Colonic mucosa (tissue), 4 donors: ENCODE measurements at regions not wholly inside any gene's neighbourhood (a gene's known extent, or its start where the extent isn't known, plus 50 kb on each side); places are given as distances from the start of the nearest gene placed in this dataset.

Experiments used
- DNase-seq: peaks from one replicate; pipeline ENCODE4 v3.0.0-alpha.2; 2020
- H3K27ac ChIP-seq: fragments of 200-600 bp; one replicate; pipeline ENCODE4 v1.8.0; 2021
- H3K27me3 ChIP-seq: fragments of 200-600 bp; one replicate; pipeline ENCODE4 v1.8.0; 2021
- H3K36me3 ChIP-seq: fragments of 200-600 bp; one replicate; pipeline ENCODE4 v1.8.0; 2021
- H3K4me1 ChIP-seq: fragments of 200-600 bp; one replicate; pipeline ENCODE4 v1.8.0; 2021; ENCODE audit warnings: mild to moderate bottlenecking
- H3K4me3 ChIP-seq: fragments of 200-600 bp; one replicate; pipeline ENCODE4 v1.8.0; 2021
- H3K9ac ChIP-seq, 2 donors: one replicate each; pipeline ENCODE4 v1.7.0; 2013; ENCODE audit warnings: control low read depth in 2 of 2, low read depth in 2 of 2, low read length in 2 of 2
- H3K9me3 ChIP-seq: fragments of 200-600 bp; one replicate; pipeline ENCODE4 v1.8.0; 2021
- CTCF ChIP-seq: fragments of 200-600 bp; IDR thresholded peaks from one replicate; pipeline ENCODE4 v1.8.0; 2022; ENCODE audit warnings: antibody characterized with exemption, mild to moderate bottlenecking
- intact Hi-C: fragments of 100-400 bp; cut with DNase I; formaldehyde crosslinking; loops from one replicate; pipeline ENCODE4 v1.14.1; 2022
- donor health status: healthy.
- donor health status: DM: no; HTN: no; CAD: no.
- donor health status: DM: no; HTN: no; CAD: no.

DNA sequence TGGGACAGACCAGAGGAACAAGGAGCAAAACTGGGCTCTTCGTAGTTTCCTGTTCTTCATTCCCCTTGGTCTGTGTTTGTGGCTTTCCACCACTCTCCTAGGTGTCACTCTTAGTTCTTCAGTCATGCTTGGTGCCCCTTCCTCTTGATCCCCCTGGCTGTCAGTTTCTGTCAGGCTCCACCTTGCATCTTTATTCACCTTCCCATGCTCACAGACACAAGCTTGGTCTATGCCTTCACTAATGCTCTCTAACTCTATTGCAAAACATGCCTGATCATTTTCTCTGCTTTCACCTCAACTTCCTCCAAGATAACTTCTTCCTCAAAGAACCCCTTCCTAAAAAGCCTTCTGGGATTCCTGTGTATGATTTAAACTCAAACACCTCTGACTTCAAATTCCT, 122.9 kb downstream of the GLUL start:
- Histone ChIP-seq H3K27ac (no peak overlapping the region), H3K27me3 (no peaks in the 10 kb centered on the region), H3K4me1 (no peaks in the 10 kb centered on the region), H3K4me3 (no peak overlapping the region), H3K9ac (no peak overlapping the region), H3K36me3 (no peaks in the 10 kb centered on the region), H3K9me3 (no peaks in the 10 kb centered on the region)
- TF ChIP-seq CTCF: no peak
- DNase-seq: no peak
- intact Hi-C loops: no loop called here

GRCh38 chr1:182264185-182264584, 127.4 kb downstream of the GLUL start:
- intact Hi-C loops: no loop called here
- TF ChIP-seq CTCF: no peak
- Histone ChIP-seq H3K36me3 (no peaks in the 10 kb centered on the region), H3K27me3 (no peaks in the 10 kb centered on the region), H3K9ac (no peak overlapping the region), H3K4me3 (no peak overlapping the region), H3K27ac (no peak overlapping the region), H3K9me3 (no peaks in the 10 kb centered on the region), H3K4me1 (no peaks in the 10 kb centered on the region)
- no peak for DNase-seq

- DNase-seq: no peak
- no peaks in the 10 kb centered on the region for H3K9me3 ChIP-seq
- no peak overlapping the region for H3K27ac ChIP-seq
- no peaks in the 10 kb centered on the region for H3K27me3 ChIP-seq
- H3K4me1 ChIP-seq: no peaks in the 10 kb centered on the region
- intact Hi-C loops: no loop called here
- H3K4me3 ChIP-seq: no peak overlapping the region
- TF ChIP-seq CTCF: no peak
- no peak overlapping the region for H3K9ac ChIP-seq
- no peaks in the 10 kb centered on the region for H3K36me3 ChIP-seq
Measured at GRCh38 chr1:182263706-182264105, 127.9 kb downstream of the GLUL start.

GRCh38 chr1:182262425-182262824, 129.2 kb downstream of the GLUL start:
- no peaks in the 10 kb centered on the region for H3K36me3 ChIP-seq
- no peak overlapping the region for H3K4me3 ChIP-seq
- no peak for TF ChIP-seq CTCF
- H3K27me3 ChIP-seq: no peaks in the 10 kb centered on the region
- no peak overlapping the region for H3K27ac ChIP-seq
- no peaks in the 10 kb centered on the region for H3K9me3 ChIP-seq
- intact Hi-C loops: no loop called here
- no peak overlapping the region for H3K9ac ChIP-seq
- DNase-seq: no peak
- H3K4me1 ChIP-seq: no peaks in the 10 kb centered on the region

DNA sequence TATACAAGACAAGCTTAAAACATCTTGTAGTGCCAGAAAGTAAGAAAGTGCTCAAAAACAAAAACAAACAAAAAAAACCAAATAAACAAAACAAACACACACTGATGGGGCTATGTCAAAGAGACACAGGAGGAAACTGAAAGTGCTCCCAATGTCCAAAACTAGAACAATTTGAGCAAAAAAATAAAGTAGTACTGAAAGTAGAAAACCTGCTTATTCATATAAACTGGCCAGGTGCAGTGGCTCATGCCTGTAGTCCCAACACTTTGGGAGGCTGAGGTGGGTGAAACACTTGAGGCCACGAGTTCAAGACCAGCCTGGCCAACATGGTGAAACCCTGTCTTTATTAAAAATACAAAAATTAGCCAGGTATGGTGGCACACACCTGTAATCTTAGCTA, 129.9 kb downstream of the GLUL start:
- H3K9ac ChIP-seq: no peak overlapping the region
- no peak overlapping the region for H3K27ac ChIP-seq
- no peak for DNase-seq
- no peaks in the 10 kb centered on the region for H3K36me3 ChIP-seq
- H3K4me1 ChIP-seq: no peaks in the 10 kb centered on the region
- H3K9me3 ChIP-seq: no peaks in the 10 kb centered on the region
- TF ChIP-seq CTCF: no peak
- intact Hi-C loops: no loop called here
- H3K27me3 ChIP-seq: no peaks in the 10 kb centered on the region
- no peak overlapping the region for H3K4me3 ChIP-seq

DNA sequence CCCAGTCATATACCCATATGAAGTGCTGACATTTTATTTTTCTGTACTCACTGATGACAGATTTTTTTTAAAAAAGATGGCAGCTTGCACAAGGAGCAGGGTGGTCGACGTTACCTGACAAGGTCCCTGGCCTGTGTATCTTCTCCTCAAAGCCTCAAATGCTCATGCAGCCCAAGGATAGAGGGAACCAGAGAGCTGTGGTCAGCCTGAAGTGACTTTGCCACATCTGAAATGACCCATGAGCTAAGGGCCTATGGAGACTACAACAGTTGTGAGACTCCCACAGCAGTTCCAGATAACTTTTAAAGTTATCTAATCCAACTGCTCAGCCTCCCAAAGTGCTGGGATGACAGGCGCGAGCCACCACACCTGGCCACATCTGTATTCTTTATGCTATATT, 131.1 kb downstream of the GLUL start:
- H3K27me3 ChIP-seq: no peaks in the 10 kb centered on the region
- no peak overlapping the region for H3K27ac ChIP-seq

More for the DNA sequence above, 131.1 kb downstream of the GLUL start:
- intact Hi-C loops: no loop called here
- no peaks in the 10 kb centered on the region for H3K36me3 ChIP-seq
- no peaks in the 10 kb centered on the region for H3K4me1 ChIP-seq
- no peak for DNase-seq
- no peak for TF ChIP-seq CTCF
- no peak overlapping the region for H3K4me3 ChIP-seq
- H3K9ac ChIP-seq: no peak overlapping the region
- H3K9me3 ChIP-seq: no peaks in the 10 kb centered on the region
